GM18870 (cell line): ENCODE measurements at regions not wholly inside any gene's neighbourhood (a gene's known extent, or its start where the extent isn't known, plus 50 kb on each side); places are given as distances from the start of the nearest gene placed in this dataset.
"Not testable (repeated sequence)": the region's sequence is repeated elsewhere in the genome, so short reads cannot be mapped to it uniquely, and the experiment has no call there.

Experiments
- ATAC-seq: cut with Tn5 transposase; IDR thresholded peaks from one replicate; pipeline ENCODE4 v1.9.1; 2021; ENCODE audit warnings: moderate library complexity; ENCODE audit not compliant: unreplicated experiment

DNA sequence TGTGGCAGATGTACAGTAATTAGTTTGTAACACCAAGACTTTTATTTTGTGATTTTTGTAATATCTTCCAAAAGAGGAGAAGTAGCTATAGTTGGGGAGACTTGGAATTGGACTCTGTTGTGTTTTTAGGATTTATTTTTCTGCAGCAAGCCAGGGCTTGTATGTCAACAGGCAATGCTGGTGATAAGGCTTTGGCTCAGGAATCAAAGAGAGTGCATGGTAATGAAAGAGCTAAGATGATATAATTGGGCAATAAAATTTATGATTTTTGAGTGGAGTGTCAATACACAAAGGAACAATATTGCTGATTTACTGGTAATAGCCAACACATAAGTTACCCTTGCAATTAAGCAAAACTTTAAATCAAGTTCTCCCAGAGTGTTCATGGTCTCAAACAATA is 452.9 kb downstream of the TMEM135 start:
- ATAC-seq, result no peak

DNA sequence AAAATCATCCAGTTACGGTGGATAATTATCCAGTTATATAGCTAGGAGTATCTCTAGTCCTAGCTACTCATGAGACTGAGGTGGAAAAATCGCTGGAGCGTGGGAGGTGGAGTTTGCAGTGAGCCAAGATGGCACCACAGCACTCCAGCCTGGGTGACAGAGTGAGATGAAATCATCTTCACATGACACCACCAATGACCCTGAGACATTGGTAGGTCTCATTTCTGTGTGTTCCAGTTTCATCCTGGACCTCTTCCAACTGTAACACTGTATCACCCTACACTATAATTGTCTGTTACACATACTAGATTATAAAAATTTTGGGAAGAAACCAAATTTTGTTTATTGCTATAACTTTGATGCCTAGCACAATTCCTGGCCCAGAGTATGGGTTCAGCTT is 446.8 kb downstream of the TMEM135 start:
- ATAC-seq, result no peak

GRCh38 chr11:87477321-87477720 is 439.6 kb downstream of the TMEM135 start:
- ATAC-seq, result no peak

DNA sequence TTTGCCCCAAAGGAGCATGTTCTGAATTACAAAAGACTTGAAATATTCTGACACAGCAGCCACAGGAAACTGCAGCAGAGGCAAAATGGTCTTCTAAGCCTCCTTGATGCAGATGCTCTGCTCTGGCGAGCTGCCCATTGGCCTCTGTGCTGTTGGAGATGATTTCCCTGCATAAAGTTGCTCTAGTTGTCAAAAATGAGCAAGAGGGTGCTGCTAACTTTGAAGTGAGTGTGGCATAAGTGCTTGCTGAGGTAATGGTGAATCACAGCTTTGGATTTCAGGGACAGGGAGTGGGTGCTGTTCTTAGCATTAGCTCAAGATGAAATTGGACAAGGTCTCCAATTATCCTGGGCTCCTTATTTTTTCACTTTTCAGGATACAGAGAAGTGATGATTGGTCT is 435.4 kb downstream of the TMEM135 start:
- ATAC-seq, result no peak

DNA sequence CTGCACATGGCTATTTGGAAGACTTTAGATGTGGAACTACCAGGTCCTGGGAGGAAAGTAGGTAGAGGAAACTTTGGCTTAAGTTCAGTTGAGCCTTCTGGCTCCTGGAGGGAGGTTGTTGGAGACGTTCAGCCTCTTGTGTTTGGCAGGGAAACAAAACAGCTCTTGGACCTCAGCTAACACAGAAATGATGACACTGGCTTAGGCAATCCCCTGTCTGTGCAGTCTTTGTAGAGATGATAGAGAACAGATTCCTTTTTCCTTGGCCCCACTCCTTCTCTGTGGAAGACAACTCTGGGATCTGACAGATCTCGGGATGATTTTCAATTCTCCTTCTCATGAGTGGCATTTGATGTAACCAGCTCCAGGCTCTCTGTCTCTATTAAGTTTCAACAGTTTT is 428.5 kb downstream of the TMEM135 start:
- ATAC-seq, result no peak

DNA sequence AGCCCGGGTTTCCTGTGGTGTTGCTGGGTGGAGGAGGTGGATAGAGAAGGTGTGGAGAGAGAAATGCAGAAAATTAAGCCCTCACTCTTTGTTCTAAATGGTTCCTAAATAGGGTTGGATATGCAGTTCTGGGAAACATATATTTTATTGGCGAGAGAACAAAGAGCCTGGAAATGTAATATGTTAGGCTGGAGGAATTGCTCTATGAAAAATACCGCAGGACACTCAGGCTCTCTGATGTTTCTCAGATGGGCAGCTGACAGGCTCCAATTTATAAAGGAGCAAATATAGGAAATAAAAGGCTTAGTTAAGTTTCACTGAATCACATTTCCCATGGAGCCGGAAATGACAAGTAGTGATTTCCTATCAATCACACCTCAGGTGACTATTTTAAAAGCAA is 428.0 kb downstream of the TMEM135 start:
- ATAC-seq, result no peak

DNA sequence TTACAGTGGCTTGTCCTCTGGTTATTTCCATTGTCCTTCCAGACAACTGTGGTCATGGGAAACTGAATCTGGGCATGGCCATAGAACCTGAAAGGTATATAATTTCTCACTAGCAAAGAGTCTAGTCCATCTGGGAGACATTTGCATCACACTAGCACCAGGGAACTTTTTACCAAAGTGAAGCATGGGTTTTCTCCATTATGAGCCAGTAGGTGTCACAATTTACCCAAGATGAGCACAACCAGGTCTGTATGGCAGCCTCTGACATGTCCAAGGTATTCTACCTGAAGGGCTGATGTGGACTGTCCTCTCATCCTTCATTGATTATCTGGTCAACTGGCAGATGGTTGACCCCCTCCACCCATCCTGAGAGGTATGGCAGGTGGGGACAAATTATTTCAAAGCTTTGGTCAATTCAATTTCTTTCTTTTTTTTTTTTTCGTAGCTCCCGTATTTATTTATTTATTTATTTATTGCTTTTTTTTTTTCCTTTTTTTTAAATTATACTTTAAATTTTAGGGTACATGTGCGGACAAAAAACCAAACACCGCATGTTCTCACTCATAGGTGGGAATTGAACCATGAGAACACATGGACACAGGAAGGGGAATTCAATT is 425.9 kb downstream of the TMEM135 start:
- no peak for ATAC-seq

- ATAC-seq, result no peak
Measured at GRCh38 chr11:87462171-87462570, 424.4 kb downstream of the TMEM135 start.

DNA sequence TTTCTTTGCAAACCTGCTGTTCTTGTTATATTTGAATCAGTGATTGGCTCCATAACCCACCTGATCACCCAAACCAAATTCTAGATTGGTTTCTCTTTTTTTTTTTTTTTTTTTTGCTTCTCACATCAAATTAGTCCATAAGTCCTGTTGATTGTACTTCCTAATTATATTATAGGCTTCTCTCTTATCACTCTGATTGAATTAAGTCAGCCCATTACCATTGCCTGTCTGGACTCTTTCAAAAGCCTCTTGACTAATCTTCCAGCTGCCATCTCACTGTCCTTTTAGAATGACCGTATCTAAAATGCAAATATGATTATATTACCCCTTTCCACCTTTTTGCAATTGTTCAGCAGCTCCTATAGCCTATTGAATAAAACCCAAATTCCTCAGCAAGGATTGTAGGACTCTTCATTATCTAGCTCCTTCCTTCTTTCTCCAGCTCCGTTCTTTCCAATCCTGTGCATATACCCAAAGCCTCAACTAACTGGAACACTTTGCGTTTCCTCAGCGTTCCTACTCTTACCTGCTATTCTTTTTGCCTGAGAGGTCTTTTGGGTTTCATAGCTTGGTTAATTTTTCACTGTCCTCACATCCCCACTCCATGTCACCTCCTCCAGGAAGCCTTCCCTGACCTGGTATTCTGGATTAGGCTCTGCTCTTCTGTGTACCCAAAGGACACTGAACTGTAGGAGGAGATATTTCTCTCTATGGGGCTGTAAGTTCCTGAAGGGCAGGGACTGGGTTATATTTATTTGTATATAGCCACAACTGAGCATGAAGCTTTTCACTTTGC is 423.3 kb downstream of the TMEM135 start:
- no peak for ATAC-seq

- ATAC-seq, result no peak
Measured at GRCh38 chr11:87460279-87460678, 422.5 kb downstream of the TMEM135 start.

DNA sequence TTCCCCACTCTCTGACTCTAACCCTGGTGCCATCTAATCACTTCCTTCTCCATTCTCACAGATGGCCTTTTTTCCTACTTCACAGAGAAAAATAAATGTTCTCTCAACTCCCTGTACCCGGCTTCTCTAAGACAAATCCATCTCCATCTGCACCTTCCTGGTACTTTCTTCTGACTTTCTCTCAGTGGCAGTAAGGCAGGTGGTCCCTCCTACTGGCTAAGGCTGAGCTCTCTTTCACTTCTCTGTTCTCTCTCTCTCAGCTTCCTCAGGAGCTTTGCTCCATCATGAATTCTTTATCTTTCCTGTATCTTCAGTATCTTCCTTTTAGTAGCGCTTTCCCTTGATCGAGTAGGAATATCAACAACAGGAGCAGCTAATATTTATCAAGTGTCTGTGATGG is 421.6 kb downstream of the TMEM135 start:
- ATAC-seq, result no peak

DNA sequence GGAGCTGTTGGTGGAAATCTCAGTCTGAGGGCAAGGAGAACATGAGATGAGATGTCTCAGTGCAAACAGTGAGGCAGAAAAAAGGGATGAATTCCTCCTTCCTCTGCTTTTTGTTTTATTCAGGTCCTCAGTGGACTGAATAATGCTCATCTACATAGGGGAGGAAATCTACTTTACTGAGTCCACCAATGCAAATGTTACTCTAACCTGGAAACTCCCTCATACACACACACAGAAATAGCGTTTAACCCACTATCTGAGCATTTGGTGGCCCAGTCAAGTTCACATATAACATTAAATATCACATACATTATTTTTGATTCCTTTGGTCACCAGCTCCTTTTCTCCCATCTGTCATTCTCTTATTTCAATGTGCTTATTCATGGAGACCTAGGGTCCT is 418.8 kb downstream of the TMEM135 start:
- ATAC-seq, result no peak

DNA sequence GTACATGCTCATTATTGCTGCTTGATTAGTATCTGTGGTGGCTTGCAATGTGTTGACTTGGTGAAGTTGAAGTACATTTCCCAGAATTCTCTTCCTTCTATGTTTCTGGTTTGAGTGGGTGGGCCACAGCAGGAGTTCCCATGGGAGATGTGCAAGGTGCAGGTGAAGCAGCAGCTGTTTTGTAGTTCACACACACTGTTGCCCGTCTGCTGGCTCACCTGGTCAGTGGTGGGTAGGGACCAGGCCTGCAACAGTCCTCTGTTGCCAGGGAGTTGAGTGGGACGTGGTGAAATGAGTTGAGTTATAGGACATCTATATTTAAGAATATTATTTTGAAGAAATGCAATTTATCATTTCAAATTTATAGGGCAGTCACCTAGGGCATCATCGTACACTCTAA is 417.4 kb downstream of the TMEM135 start:
- ATAC-seq, result no peak

- no peak for ATAC-seq
Measured at GRCh38 chr11:87454241-87454640, 416.5 kb downstream of the TMEM135 start.

DNA sequence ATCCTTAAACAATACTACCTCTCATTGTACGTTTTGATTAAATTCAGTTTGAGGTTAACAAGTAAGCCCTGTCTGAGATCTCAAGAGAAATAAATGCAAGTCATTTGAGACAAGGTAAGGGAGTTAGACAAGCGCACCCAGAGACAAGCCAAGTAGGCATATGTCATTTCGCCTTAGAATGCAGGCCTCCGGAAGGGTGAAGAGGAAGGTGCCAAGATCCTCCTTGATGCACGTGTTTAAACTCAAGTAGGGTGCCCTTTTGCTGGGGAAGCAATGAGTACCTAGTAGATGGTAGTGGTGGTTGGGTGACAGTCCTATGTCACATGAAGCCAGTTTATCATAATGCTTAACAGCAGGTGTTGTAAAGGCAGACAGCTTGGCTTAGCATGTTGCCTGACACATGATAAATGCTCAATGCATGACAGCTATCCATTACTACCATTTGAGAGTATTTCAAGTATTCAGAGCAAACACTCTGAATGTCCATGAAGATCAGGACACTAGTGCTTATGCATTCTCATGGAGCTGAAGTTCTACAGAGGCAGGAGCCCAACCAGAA is 415.9 kb downstream of the TMEM135 start:
- ATAC-seq, result no peak

DNA sequence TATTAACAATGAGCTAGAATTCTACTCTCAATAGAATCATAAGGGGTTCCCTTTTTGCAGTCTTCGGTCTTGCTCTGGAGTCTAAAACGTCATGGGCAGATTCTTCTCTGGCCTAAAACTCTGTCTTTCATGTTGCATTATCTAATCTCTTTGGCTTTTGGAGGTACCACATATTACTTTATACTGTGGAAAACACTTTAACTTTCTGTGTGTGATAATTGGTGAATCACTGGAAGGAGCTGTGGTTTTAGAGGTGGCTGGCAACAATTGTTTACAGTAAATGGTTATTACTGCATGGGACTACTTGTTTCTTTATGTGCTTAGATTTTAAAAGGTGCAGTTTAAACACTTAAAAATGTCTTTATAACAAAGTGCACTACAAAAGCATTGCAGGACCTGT is 414.3 kb downstream of the TMEM135 start:
- ATAC-seq, result not testable (repeated sequence)

DNA sequence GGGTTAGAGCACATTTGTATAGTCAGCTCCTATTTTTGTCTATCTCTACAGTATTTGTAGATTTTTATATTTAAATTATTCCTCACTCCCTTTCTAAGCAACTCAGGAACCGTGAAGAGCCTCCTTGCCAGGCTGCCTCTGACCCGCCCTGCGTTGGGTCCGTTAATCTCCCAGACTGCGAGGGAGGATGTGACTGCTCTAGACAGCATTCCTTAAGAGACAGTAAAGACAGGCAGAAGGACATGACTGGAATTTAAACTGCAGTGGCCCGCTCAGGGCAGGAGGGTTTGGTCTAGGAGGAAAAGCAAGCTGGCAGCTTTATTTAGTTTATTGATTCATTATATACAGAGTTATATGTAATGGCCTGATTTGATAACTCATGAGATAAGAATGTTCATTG is 413.7 kb downstream of the TMEM135 start:
- no peak for ATAC-seq

GRCh38 chr11:87447606-87448005 is 409.9 kb downstream of the TMEM135 start:
- ATAC-seq, result no peak

- ATAC-seq, result no peak
Measured at GRCh38 chr11:87444993-87445392, 407.3 kb downstream of the TMEM135 start.

- ATAC-seq, result no peak
Measured at GRCh38 chr11:87443707-87444106, 406.0 kb downstream of the TMEM135 start.

DNA sequence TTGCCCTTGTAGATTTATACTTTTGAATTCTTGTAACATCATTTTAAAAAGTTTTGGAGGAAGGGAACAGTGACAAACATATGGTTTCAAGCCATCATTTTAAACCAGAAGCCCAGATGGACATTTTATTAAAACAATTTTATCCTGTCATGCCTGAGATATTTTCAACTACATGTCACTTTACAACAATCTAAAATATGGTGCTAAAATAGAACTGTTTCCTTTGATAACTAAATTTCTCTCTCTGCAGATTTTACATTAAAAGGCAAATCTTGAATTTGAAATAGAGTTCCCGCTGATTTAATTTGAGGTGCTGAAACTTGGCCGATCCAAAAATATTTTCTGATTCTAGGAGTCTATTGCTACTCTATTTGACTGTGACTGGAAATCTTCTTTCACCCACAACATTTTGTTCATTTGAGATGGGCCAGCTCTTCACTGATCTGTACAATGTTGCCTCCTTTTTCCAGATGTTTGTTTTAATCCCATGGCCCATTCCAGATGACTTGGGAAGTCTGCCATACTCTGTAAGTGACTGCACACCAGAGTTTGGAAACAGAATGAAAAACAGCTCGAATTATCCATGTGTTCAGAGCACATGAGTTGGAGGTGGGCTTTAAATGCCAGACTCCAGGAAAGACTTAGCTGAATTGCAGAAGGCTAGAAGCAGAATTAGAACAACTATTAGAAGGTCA is 402.5 kb downstream of the TMEM135 start:
- no peak for ATAC-seq

GRCh38 chr11:87438416-87438815 is 400.7 kb downstream of the TMEM135 start:
- ATAC-seq, result no peak
